GM21528 (cell line): ENCODE measurements at regions not wholly inside any gene's neighbourhood (a gene's known extent, or its start where the extent isn't known, plus 50 kb on each side); places are given as distances from the start of the nearest gene placed in this dataset.
"Not testable (repeated sequence)": the region's sequence is repeated elsewhere in the genome, so short reads cannot be mapped to it uniquely, and the experiment has no call there.

Experiments
- ATAC-seq: cut with Tn5 transposase; IDR thresholded peaks from one replicate; pipeline ENCODE4 v1.9.1; 2021; ENCODE audit warnings: mild to moderate bottlenecking, moderate library complexity; ENCODE audit not compliant: unreplicated experiment, low FRiP score

- no peak for ATAC-seq
These were observed 58.2 kb downstream of the RPRM start for GRCh38 chr2:153420394-153420793.

DNA sequence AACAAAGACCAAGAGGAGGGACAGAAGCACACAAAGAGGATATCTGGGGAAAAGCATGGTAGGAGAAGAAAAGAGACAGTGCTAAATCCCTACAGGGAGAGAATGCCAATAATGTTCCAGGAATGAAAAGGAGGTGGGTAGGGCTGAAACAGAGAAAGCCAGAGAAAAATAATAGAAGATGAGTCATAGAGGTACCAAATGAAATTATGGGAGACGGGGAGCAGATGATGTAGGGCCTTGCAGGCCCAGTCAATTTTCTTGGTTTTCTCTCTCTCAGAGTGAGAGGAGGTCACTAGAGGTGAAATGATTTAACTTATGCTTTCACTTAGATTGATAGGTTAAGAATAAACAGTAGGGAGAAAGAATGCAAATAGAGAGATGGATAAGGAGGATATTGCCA, 61.5 kb downstream of the RPRM start:
- no peak for ATAC-seq

DNA sequence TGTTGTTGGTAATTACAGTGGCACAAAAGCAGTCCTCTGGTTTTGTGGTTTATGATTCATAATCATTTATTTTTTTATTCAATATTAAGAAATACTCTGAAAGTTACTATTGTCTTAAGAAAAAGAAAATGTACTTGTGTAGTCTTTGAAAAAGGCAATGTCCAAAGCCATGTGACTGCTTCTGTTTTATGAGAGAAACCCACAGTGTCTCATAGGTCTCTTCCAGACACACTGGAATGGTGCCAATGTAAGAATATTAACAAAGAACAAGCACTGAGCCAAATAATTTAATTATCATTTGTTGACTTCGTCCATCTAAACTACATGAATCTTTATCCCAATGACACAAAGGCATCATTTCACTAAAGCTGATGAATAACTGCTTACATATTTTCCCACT, 62.5 kb downstream of the RPRM start:
- ATAC-seq, result no peak

DNA sequence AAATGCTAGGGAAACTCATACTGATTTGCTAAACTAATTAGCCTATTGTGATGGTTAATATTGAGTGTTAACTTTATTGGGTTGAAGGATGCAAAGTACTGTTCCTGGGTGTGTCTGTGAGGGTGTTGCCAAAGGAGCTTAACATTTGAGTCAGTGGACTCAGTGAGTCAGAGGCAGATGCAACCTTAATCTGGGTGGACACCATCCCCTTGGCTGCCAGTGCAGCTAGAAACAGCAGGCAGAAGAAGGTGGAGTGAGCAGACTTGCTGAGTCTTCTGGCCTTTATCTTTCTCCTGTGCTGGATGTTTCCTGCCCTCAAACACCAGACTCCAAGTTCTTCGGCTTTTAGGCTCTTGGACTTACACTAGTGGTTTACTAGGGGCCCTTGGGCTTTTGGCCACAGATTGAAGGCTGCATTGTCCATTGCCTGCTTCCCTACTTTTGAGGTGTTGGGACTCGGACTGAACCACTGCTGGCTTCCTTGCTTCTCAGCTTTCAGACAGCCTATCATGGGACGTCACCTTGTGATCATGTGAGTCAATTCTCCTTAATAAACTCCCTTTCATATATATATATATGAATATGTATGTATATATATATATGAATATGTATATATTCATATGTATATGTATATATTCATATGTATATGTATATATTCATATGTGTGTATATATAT, 69.7 kb downstream of the RPRM start:
- ATAC-seq, result no peak

GRCh38 chr2:153405196-153405595, 73.4 kb downstream of the RPRM start:
- ATAC-seq, result no peak

DNA sequence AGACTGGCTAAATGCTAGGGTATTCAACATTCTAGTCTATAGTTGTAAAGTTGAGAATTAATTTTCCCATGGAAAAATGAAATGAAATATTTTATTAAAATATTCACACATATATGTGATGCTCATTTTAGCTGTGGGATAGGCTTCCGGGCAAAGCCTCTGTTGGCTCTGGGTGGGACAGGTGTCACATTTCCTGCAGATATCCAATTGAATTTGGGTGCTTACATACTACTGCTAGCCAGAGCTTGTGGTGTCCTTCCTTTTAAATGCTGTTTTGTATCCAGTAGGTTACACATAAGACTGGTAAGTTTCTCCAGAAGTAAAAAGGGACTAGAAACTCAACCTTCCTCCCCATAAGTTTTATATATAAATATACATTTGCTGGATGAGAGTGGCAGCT, 73.8 kb downstream of the RPRM start:
- no peak for ATAC-seq

GRCh38 chr2:153403940-153404339, 74.6 kb downstream of the RPRM start:
- ATAC-seq, result no peak

DNA sequence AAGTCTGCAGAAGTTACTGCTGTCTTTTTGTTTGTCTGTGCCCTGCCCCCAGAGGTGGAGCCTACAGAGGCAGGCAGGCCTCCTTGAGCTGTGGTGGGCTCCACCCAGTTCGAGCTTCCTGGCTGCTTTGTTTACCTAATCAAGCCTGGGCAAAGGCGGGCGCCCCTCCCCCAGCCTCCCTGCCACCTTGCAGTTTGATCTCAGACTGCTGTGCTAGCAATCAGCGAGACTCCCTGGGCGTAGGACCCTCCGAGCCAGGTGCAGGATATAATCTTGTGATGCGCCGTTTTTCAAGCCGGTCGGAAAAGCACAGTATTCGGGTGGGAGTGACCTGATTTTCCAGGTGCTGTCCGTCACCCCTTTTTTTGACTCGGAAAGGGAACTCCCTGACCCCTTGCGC, 75.2 kb downstream of the RPRM start:
- ATAC-seq, result not testable (repeated sequence)

- no peak for ATAC-seq
These were observed 83.9 kb downstream of the RPRM start for GRCh38 chr2:153394686-153395085.

DNA sequence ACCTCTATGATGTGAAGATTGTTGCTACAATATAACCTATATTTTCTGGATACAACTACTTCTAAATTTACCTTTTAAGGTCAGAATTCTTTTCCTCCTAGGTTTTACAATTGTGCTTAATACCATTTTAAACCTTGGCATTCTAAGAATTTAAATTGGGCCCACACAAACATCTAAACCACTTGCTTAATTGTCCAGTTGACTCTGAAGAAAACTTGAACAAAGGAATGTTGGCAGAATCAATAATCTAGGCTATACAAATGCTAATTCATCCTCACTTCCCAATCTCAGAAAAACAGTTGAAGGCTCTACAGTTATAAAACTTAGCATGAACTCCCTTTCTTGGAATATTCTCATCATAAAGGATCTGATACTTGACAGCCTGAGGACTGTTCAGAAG, 84.3 kb downstream of the RPRM start:
- no peak for ATAC-seq

GRCh38 chr2:153393518-153393917, 85.0 kb downstream of the RPRM start:
- no peak for ATAC-seq

DNA sequence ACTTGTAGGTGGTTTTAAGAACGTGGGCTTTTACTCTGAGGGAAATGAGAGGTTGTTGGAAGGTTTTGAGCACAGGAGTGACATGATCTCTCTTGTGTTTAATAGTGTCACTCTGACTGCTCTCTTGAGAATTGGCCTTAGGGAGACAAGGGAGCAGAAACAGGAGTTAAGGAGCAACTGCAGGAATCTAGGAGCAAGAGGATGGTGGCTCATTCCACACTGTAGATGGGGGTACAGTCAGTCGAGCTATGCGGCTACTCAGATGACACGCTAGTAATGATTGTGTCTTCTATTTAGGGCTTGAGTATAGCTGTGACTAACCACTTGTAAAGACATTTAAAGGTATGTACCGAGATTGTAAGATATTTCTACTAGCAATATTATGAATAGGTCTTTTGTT, 87.4 kb downstream of the RPRM start:
- ATAC-seq, result no peak

DNA sequence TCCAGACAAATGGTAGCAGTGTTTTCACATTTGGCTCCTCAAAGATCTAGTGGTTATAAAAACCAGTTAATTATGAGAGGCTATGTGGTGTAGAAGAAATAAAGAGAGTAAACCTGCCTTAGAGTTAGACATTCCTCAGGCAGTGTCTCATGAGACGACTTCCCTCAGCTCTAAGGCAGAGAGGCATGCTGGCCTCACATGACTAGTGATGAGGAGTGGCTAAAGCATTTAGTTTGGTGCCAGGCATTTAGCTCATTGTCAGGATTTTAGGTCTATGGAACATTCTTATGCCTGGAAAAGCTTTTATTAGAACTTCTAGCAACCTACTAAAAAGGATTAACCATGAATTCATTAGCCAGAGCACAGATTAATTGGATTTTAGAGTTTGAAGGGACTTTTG, 90.3 kb downstream of the RPRM start:
- no peak for ATAC-seq

- no peak for ATAC-seq
These were observed 91.4 kb downstream of the RPRM start for GRCh38 chr2:153387203-153387602.

DNA sequence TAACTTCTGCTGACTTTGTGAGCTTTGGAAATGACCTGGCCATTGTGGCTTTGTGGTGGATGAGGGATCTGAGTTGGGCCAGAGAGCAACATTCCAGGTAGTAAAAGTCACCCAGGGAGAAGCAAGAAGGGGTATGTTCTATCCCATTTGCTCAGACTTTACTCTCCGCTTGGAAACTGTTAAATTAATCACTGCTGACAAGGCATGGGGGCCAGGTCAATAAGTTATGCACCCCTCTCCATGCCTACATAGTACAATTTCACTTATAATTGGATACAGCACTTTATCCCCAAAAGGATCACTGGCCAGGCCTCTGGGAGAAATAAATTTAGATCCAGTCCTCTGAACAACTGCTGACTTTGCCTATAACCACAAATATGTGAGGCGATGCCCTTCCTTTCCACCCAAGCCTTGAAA, 92.1 kb downstream of the RPRM start:
- ATAC-seq, result no peak

- ATAC-seq, result no peak
These were observed 104.9 kb downstream of the RPRM start for GRCh38 chr2:153373510-153374279.

- ATAC-seq, result no peak
These were observed 118.3 kb downstream of the RPRM start for GRCh38 chr2:153360239-153360638.

- ATAC-seq, result no peak
These were observed 124.2 kb downstream of the RPRM start for GRCh38 chr2:153354377-153354776.

DNA sequence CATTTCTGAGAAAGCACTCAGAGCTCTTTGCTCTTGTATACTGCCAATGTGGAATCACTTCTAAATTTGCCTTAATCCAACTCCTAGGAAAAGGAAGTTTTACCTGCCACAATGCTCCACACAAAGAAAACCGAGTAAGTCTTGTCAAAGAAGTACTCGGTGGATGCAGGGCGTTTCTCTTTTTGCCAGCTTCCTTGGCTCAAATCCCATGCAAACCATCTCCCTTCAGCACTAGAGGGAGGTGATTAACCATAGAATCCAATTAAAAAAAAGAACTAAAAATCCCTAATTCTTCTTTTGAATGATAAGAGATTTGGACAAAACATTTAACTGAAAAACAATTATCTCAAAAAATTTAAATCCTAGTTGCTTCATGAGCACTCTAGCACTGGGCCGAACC, 129.0 kb downstream of the RPRM start:
- no peak for ATAC-seq

DNA sequence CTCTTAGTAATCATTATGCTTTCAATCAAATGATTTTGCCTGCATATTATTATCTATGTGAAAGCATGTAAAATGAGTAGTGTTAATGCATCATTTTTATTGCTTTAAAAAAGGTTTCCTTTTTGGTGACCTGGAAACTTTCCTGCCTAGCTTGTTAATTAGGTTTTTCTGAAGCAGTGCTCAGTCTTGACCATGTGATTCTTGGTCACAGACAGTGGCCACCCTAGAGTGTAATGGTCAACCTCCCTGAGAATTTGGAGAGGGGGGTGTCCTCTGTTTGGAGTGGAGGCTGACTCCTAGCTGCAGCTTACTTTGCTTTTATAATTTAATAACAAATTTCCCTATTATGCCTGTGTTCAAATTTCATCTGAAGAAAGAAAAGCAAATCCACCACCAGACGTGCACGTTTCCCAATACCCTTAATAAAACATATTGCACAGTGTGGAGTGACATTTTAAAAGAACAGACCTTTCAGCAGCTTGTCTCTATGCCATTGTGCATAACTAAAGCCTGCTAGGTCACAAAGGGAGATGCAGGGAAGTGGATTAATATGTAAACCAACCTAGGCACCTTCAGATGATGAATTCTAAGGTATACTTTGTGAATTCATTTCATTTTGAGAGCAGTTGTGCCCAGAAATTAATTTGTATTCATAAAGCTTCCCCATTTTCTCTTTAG, 130.6 kb downstream of the RPRM start:
- ATAC-seq, result no peak

- no peak for ATAC-seq
These were observed 157.7 kb downstream of the RPRM start for GRCh38 chr2:153320879-153321278.

DNA sequence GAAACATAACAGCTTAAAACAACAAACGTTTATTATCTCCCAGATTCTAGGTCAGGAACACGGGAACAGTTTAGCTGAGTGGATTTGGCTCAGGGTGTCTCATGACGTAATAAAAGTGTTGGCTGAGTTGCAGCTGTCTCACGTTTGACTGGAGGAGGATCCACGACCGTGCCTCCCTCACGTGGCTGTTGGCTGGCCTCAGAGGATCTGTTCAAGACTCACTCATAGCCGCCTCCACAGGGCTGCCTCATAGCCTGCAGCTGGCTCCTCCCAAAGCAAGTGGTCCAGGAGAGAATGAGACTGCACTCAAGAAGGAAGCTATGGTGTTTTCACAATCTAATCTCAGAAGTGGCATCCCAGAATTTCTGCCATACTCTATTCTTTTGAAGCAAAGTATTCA, 167.1 kb downstream of the RPRM start:
- ATAC-seq, result no peak
